ENCODE measurements at regions not wholly inside any gene's neighbourhood (a gene's known extent, or its start where the extent isn't known, plus 50 kb on each side); places are given as distances from the start of the nearest gene placed in this dataset.

DNA sequence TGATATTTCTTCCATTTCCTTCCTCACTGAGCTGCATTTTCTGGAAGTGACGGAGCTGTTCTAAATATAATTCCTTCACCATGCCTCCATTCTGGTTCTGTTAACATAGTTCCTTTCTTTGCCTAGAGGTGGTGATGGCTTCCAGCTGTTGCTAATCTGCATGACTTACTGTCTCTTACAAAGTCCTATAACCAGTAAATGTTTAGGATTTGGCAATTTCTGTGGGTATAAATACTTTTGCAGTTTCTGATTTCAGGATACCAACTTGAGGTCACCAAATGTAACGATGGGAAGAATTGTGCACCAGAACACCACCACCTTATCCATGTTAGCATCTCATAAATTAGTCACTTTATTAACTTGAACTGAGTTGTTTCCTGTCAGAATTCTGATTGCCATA is 101.7 kb upstream of the FN1 start:
- ChIA-PET CTCF (no interaction called here), POLR2A (no interaction called here)
- peaks cover 2% of the 10 kb centered on the region; the same call in 1 of the 2 replicates for H3K27me3 Mint-ChIP-seq (ENCODE audit: low read depth)
- no peak overlapping the region for H3K4me3 Mint-ChIP-seq
- H3K36me3 Mint-ChIP-seq: peaks cover 24% of the 10 kb centered on the region
- peaks cover 36% of the 10 kb centered on the region for H3K9me3 Mint-ChIP-seq
- DNase-seq (ENCODE audit: low spot score) (no peak), ATAC-seq (peak; percentile 58; the same call in 1 of the 2 replicates)
- H3K4me1 Mint-ChIP-seq: peaks cover 11% of the 10 kb centered on the region
- peak overlapping the region; percentile 58; the same call in 1 of the 2 replicates for H3K27ac Mint-ChIP-seq
- TF ChIP-seq, protein P1, sequence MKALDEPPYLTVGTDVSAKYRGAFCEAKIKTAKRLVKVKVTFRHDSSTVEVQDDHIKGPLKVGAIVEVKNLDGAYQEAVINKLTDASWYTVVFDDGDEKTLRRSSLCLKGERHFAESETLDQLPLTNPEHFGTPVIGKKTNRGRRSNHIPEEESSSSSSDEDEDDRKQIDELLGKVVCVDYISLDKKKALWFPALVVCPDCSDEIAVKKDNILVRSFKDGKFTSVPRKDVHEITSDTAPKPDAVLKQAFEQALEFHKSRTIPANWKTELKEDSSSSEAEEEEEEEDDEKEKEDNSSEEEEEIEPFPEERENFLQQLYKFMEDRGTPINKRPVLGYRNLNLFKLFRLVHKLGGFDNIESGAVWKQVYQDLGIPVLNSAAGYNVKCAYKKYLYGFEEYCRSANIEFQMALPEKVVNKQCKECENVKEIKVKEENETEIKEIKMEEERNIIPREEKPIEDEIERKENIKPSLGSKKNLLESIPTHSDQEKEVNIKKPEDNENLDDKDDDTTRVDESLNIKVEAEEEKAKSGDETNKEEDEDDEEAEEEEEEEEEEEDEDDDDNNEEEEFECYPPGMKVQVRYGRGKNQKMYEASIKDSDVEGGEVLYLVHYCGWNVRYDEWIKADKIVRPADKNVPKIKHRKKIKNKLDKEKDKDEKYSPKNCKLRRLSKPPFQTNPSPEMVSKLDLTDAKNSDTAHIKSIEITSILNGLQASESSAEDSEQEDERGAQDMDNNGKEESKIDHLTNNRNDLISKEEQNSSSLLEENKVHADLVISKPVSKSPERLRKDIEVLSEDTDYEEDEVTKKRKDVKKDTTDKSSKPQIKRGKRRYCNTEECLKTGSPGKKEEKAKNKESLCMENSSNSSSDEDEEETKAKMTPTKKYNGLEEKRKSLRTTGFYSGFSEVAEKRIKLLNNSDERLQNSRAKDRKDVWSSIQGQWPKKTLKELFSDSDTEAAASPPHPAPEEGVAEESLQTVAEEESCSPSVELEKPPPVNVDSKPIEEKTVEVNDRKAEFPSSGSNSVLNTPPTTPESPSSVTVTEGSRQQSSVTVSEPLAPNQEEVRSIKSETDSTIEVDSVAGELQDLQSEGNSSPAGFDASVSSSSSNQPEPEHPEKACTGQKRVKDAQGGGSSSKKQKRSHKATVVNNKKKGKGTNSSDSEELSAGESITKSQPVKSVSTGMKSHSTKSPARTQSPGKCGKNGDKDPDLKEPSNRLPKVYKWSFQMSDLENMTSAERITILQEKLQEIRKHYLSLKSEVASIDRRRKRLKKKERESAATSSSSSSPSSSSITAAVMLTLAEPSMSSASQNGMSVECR (CRISPR knock-in tag; IDR thresholded peaks at IDR 0.05; ENCODE audit: borderline replicate concordance): no peak
- TF ChIP-seq HMGA2 (CRISPR knock-in tag; IDR thresholded peaks at IDR 0.05) (no peak), ZNF219 (CRISPR knock-in tag; IDR thresholded peaks at IDR 0.05; ENCODE audit: borderline replicate concordance) (no peak), SMAD4 (CRISPR knock-in tag; IDR thresholded peaks at IDR 0.05) (no peak), ZNF263 (CRISPR knock-in tag; IDR thresholded peaks at IDR 0.05; ENCODE audit: low read depth) (no peak), SP1 (CRISPR knock-in tag; conservative IDR thresholded peaks at IDR 0.05) (no peak), SOX15 (CRISPR knock-in tag; IDR thresholded peaks at IDR 0.05) (no peak), NFYB (CRISPR knock-in tag; conservative IDR thresholded peaks at IDR 0.05; ENCODE audit: low read depth) (no peak), FOXJ3 (CRISPR knock-in tag; IDR thresholded peaks at IDR 0.05; ENCODE audit: borderline replicate concordance) (no peak)
- TF ChIP-seq, protein P2, sequence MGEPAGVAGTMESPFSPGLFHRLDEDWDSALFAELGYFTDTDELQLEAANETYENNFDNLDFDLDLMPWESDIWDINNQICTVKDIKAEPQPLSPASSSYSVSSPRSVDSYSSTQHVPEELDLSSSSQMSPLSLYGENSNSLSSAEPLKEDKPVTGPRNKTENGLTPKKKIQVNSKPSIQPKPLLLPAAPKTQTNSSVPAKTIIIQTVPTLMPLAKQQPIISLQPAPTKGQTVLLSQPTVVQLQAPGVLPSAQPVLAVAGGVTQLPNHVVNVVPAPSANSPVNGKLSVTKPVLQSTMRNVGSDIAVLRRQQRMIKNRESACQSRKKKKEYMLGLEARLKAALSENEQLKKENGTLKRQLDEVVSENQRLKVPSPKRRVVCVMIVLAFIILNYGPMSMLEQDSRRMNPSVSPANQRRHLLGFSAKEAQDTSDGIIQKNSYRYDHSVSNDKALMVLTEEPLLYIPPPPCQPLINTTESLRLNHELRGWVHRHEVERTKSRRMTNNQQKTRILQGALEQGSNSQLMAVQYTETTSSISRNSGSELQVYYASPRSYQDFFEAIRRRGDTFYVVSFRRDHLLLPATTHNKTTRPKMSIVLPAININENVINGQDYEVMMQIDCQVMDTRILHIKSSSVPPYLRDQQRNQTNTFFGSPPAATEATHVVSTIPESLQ (CRISPR knock-in tag; IDR thresholded peaks at IDR 0.05): no peak
- TF ChIP-seq, protein P3, sequence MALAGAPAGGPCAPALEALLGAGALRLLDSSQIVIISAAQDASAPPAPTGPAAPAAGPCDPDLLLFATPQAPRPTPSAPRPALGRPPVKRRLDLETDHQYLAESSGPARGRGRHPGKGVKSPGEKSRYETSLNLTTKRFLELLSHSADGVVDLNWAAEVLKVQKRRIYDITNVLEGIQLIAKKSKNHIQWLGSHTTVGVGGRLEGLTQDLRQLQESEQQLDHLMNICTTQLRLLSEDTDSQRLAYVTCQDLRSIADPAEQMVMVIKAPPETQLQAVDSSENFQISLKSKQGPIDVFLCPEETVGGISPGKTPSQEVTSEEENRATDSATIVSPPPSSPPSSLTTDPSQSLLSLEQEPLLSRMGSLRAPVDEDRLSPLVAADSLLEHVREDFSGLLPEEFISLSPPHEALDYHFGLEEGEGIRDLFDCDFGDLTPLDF (CRISPR knock-in tag; IDR thresholded peaks at IDR 0.05): no peak
- TF ChIP-seq, protein P4, sequence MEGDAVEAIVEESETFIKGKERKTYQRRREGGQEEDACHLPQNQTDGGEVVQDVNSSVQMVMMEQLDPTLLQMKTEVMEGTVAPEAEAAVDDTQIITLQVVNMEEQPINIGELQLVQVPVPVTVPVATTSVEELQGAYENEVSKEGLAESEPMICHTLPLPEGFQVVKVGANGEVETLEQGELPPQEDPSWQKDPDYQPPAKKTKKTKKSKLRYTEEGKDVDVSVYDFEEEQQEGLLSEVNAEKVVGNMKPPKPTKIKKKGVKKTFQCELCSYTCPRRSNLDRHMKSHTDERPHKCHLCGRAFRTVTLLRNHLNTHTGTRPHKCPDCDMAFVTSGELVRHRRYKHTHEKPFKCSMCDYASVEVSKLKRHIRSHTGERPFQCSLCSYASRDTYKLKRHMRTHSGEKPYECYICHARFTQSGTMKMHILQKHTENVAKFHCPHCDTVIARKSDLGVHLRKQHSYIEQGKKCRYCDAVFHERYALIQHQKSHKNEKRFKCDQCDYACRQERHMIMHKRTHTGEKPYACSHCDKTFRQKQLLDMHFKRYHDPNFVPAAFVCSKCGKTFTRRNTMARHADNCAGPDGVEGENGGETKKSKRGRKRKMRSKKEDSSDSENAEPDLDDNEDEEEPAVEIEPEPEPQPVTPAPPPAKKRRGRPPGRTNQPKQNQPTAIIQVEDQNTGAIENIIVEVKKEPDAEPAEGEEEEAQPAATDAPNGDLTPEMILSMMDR (IDR thresholded peaks at IDR 0.05): no peak

DNA sequence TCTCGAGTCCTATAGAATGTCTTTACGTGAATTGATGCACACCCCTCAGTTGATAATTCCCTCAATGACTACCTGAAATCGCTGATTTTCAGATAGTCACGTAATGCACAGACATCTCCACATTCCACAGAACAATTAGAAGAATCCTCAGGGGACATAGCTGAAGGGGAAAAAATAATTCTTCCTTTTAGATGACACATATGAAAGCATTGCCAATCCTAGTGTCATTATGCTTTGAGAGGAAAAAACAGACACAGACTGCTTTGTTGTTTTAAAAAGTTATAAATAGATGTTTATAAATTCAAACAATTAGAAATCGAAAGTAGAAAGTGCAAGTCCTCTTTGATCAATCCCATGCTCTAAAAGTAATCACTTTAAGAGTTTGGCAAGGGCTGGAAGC is 100.6 kb upstream of the FN1 start:
- peaks cover 39% of the 10 kb centered on the region for H3K9me3 Mint-ChIP-seq
- no peak overlapping the region for H3K27ac Mint-ChIP-seq
- peaks cover 11% of the 10 kb centered on the region for H3K4me1 Mint-ChIP-seq
- ChIA-PET CTCF (no interaction called here), POLR2A (no interaction called here)
- H3K36me3 Mint-ChIP-seq: peaks cover 27% of the 10 kb centered on the region
- DNase-seq (ENCODE audit: low spot score): no peak
- no peak for ATAC-seq
- H3K27me3 Mint-ChIP-seq (ENCODE audit: low read depth): peaks cover 2% of the 10 kb centered on the region; the same call in 1 of the 2 replicates
- no peak overlapping the region for H3K4me3 Mint-ChIP-seq
- TF ChIP-seq ZNF423 (CRISPR knock-in tag; IDR thresholded peaks at IDR 0.05) (no peak), HMGA2 (CRISPR knock-in tag; IDR thresholded peaks at IDR 0.05) (no peak), SOX15 (CRISPR knock-in tag; IDR thresholded peaks at IDR 0.05) (no peak), ATF1 (CRISPR knock-in tag; IDR thresholded peaks at IDR 0.05) (no peak), MXD4 (CRISPR knock-in tag; IDR thresholded peaks at IDR 0.05; ENCODE audit: borderline replicate concordance) (no peak), ZNF121 (CRISPR knock-in tag; IDR thresholded peaks at IDR 0.05) (no peak), RELA (CRISPR knock-in tag; IDR thresholded peaks at IDR 0.05; ENCODE audit: borderline replicate concordance) (no peak), FOXJ3 (CRISPR knock-in tag; IDR thresholded peaks at IDR 0.05; ENCODE audit: borderline replicate concordance) (no peak)
- TF ChIP-seq, protein P5, sequence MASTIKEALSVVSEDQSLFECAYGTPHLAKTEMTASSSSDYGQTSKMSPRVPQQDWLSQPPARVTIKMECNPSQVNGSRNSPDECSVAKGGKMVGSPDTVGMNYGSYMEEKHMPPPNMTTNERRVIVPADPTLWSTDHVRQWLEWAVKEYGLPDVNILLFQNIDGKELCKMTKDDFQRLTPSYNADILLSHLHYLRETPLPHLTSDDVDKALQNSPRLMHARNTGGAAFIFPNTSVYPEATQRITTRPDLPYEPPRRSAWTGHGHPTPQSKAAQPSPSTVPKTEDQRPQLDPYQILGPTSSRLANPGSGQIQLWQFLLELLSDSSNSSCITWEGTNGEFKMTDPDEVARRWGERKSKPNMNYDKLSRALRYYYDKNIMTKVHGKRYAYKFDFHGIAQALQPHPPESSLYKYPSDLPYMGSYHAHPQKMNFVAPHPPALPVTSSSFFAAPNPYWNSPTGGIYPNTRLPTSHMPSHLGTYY (CRISPR knock-in tag; IDR thresholded peaks at IDR 0.05): no peak
- TF ChIP-seq, protein P6, sequence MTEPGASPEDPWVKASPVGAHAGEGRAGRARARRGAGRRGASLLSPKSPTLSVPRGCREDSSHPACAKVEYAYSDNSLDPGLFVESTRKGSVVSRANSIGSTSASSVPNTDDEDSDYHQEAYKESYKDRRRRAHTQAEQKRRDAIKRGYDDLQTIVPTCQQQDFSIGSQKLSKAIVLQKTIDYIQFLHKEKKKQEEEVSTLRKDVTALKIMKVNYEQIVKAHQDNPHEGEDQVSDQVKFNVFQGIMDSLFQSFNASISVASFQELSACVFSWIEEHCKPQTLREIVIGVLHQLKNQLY (CRISPR knock-in tag; IDR thresholded peaks at IDR 0.05): no peak
- TF ChIP-seq, protein P4 (IDR thresholded peaks at IDR 0.05): no peak
- TF ChIP-seq, protein P7, sequence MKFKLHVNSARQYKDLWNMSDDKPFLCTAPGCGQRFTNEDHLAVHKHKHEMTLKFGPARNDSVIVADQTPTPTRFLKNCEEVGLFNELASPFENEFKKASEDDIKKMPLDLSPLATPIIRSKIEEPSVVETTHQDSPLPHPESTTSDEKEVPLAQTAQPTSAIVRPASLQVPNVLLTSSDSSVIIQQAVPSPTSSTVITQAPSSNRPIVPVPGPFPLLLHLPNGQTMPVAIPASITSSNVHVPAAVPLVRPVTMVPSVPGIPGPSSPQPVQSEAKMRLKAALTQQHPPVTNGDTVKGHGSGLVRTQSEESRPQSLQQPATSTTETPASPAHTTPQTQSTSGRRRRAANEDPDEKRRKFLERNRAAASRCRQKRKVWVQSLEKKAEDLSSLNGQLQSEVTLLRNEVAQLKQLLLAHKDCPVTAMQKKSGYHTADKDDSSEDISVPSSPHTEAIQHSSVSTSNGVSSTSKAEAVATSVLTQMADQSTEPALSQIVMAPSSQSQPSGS (CRISPR knock-in tag; IDR thresholded peaks at IDR 0.05; ENCODE audit: borderline replicate concordance, low read depth): no peak
